CD14-positive monocyte (primary cell): ENCODE measurements at regions not wholly inside any gene's neighbourhood (a gene's known extent, or its start where the extent isn't known, plus 50 kb on each side); places are given as distances from the start of the nearest gene placed in this dataset.

ENCODE experiments used
- DNase-seq, 3 donors: peaks; one replicate each; pipeline ENCODE4 v3.0.0-alpha.2; 2011 to 2022
- H2AFZ ChIP-seq: 2 replicates; pipeline ENCODE4 v1.6.0; 2012; ENCODE audit warnings: mild to moderate bottlenecking, low read depth, low read length, inconsistent platforms; ENCODE audit not compliant: insufficient read depth, poor library complexity, severe bottlenecking
- H3K27ac ChIP-seq, 2 donors: 1 replicate in 1 of 2; 2 replicates in 1 of 2; pipeline ENCODE4 v1.5.1; 2012 to 2013; ENCODE audit warnings: low read length in 2 of 2, control low read depth in 1 of 2, inconsistent platforms in 1 of 2, low read depth in 1 of 2, mild to moderate bottlenecking in 1 of 2
- H3K27me3 ChIP-seq, 2 donors: one replicate each; pipeline versions ENCODE4 v1.6.0 to v1.6.1; 2011 to 2013; ENCODE audit warnings: low read length in 2 of 2; ENCODE audit not compliant: control insufficient read depth in 2 of 2, insufficient read depth in 2 of 2
- H3K36me3 ChIP-seq, 2 donors: replicated peaks in 1 of 2; 1 replicate in 1 of 2; 2 replicates in 1 of 2; pipeline versions ENCODE4 v1.5.1 to v1.6.1; 2012 to 2013; ENCODE audit warnings: low read length in 2 of 2, control low read depth in 1 of 2, inconsistent platforms in 1 of 2, mild to moderate bottlenecking in 1 of 2; ENCODE audit not compliant: insufficient read depth in 2 of 2, control insufficient read depth in 1 of 2
- H3K4me1 ChIP-seq, 2 donors: 1 replicate in 1 of 2; 2 replicates in 1 of 2; pipeline versions ENCODE4 v1.5.1 to v1.6.1; 2012 to 2013; ENCODE audit warnings: low read length in 2 of 2, control low read depth in 1 of 2, inconsistent platforms in 1 of 2, mild to moderate bottlenecking in 1 of 2, moderate library complexity in 1 of 2; ENCODE audit not compliant: insufficient read depth in 2 of 2, control insufficient read depth in 1 of 2
- H3K4me2 ChIP-seq: replicated peaks from 2 replicates; pipeline ENCODE3; 2012; ENCODE audit warnings: low read length, moderate library complexity, mild to moderate bottlenecking; ENCODE audit not compliant: poor library complexity, severe bottlenecking; ENCODE audit errors: extremely low read depth
- H3K4me3 ChIP-seq, 3 experiments: fragments of 200-600 bp in 1 of 3; sonication (generic) in 1 of 3; replicated peaks in 1 of 3; 1 replicate in 2 of 3; 2 replicates in 1 of 3; pipeline ENCODE4 v1.5.1; 2011 to 2013; ENCODE audit warnings: low read length in 3 of 3, mild to moderate bottlenecking in 3 of 3, control low read depth in 2 of 3, low read depth in 2 of 3, inconsistent platforms in 1 of 3, moderate library complexity in 1 of 3
- H3K79me2 ChIP-seq: 2 replicates; pipeline ENCODE4 v1.6.0; 2012; ENCODE audit warnings: mild to moderate bottlenecking, control low read depth, inconsistent platforms, low read length, moderate library complexity; ENCODE audit not compliant: insufficient read depth
- H3K9ac ChIP-seq: 2 replicates; pipeline ENCODE4 v1.6.0; 2017; ENCODE audit warnings: low read length, mild to moderate bottlenecking; ENCODE audit not compliant: insufficient read depth, poor library complexity, severe bottlenecking
- H3K9me3 ChIP-seq, 2 donors: replicated peaks in 1 of 2; 1 replicate in 1 of 2; 2 replicates in 1 of 2; pipeline versions ENCODE4 v1.5.1 to v1.6.1; 2012 to 2013; ENCODE audit warnings: low read length in 2 of 2, control low read depth in 1 of 2; ENCODE audit not compliant: control insufficient read depth in 1 of 2, insufficient read depth in 1 of 2
- H4K20me1 ChIP-seq: 2 replicates; pipeline ENCODE4 v1.6.0; 2012; ENCODE audit warnings: mild to moderate bottlenecking, low read length, control low read depth, moderate library complexity; ENCODE audit not compliant: insufficient read depth
- H3K27ac Mint-ChIP-seq, 7 donors: one replicate each; pipeline ENCODE4 v1.8.0; 2020; ENCODE audit warnings: mild to moderate bottlenecking in 7 of 7, mixed read lengths in 7 of 7, moderate library complexity in 6 of 7, inconsistent platforms in 2 of 7
- H3K27me3 Mint-ChIP-seq, 3 donors: one replicate each; pipeline ENCODE4 v1.8.0; 2021 to 2022; ENCODE audit warnings: low read depth in 3 of 3, mild to moderate bottlenecking in 3 of 3, mixed read lengths in 3 of 3, moderate library complexity in 3 of 3, inconsistent platforms in 1 of 3
- H3K36me3 Mint-ChIP-seq, 2 donors: one replicate each; pipeline ENCODE4 v1.8.0; 2020; ENCODE audit warnings: mixed read lengths in 2 of 2, inconsistent platforms in 1 of 2, mild to moderate bottlenecking in 1 of 2
- H3K4me1 Mint-ChIP-seq: one replicate; pipeline ENCODE4 v1.8.0; 2020; ENCODE audit warnings: mild to moderate bottlenecking, mixed read lengths
- H3K4me3 Mint-ChIP-seq, 2 donors: one replicate each; pipeline ENCODE4 v1.8.0; 2020; ENCODE audit warnings: mild to moderate bottlenecking in 2 of 2, mixed read lengths in 2 of 2, moderate library complexity in 1 of 2
- H3K9me3 Mint-ChIP-seq, 7 donors: one replicate each; pipeline ENCODE4 v1.8.0; 2020 to 2022; ENCODE audit warnings: mixed read lengths in 7 of 7, mild to moderate bottlenecking in 6 of 7, moderate library complexity in 6 of 7, inconsistent platforms in 2 of 7
- WGBS: methylation state at CpG from one replicate; pipeline ENCODE4 v1.1.5; 2013; ENCODE audit warnings: missing lambda C conversion rate; ENCODE audit not compliant: insufficient coverage; 5-methylcytosine and 5-hydroxymethylcytosine counted together
- intact Hi-C, 2 donors: fragments of 100-400 bp; cut with micrococcal nuclease; formaldehyde crosslinking; loops; one replicate each; pipeline versions ENCODE4 v1.15.0 to v1.15.1; 2023
- TF ChIP-seq, protein P1 (sequence below): fragments of 200-600 bp; IDR thresholded peaks from one replicate; pipeline ENCODE4 v1.8.0; 2022; ENCODE audit warnings: antibody characterized with exemption, mild to moderate bottlenecking

GRCh38 chr7:12907774-12908173, 220.3 kb downstream of the ARL4A start:
- 75% methylated on average over 1 of the region's 2 CpGs for WGBS
- TF ChIP-seq, protein P1, sequence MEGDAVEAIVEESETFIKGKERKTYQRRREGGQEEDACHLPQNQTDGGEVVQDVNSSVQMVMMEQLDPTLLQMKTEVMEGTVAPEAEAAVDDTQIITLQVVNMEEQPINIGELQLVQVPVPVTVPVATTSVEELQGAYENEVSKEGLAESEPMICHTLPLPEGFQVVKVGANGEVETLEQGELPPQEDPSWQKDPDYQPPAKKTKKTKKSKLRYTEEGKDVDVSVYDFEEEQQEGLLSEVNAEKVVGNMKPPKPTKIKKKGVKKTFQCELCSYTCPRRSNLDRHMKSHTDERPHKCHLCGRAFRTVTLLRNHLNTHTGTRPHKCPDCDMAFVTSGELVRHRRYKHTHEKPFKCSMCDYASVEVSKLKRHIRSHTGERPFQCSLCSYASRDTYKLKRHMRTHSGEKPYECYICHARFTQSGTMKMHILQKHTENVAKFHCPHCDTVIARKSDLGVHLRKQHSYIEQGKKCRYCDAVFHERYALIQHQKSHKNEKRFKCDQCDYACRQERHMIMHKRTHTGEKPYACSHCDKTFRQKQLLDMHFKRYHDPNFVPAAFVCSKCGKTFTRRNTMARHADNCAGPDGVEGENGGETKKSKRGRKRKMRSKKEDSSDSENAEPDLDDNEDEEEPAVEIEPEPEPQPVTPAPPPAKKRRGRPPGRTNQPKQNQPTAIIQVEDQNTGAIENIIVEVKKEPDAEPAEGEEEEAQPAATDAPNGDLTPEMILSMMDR, result no peak
- Histone ChIP-seq H3K4me2 (no peak overlapping the region), H4K20me1 (no peaks in the 10 kb centered on the region), H3K4me1 (no peaks in the 10 kb centered on the region), H3K36me3 (no peaks in the 10 kb centered on the region), H3K9me3 (no peaks in the 10 kb centered on the region), H2AFZ (no peak overlapping the region), H3K9ac (no peak overlapping the region), H3K27me3 (no peaks in the 10 kb centered on the region), H3K4me3 (no peak overlapping the region), H3K27ac (no peak overlapping the region), H3K79me2 (no peaks in the 10 kb centered on the region)
- Mint-ChIP-seq H3K27me3 (no peaks in the 10 kb centered on the region), H3K27ac (no peak overlapping the region), H3K4me3 (no peak overlapping the region), H3K36me3 (no peaks in the 10 kb centered on the region), H3K4me1 (no peaks in the 10 kb centered on the region), H3K9me3 (peaks cover 0 to 8% (median 3%) of the 10 kb centered on the region in 7 donors)
- no peak for DNase-seq
- intact Hi-C loops, result no loop called here

DNA sequence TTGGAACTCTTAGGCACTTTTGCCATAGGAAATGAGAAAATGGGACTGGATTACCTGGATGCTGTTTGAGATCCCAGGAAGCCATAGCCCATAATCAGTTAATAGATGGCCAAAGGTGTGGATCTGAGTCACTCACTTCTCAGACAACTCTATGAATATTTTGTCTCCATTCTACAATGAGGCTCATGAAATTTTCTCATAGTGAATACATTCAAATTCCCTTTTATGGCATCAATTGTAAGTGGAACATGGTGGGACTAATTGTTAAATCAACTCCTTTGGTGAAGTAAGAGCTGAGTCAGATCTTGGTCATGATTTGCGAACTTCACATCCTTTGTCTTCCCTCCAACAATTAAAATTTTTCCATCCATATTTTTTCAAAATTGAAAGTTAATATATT, 222.1 kb downstream of the ARL4A start:
- no peak overlapping the region for H3K27ac Mint-ChIP-seq
- intact Hi-C loops, result no loop called here

More for the DNA sequence above, 222.1 kb downstream of the ARL4A start:
- H3K4me1 ChIP-seq, result no peaks in the 10 kb centered on the region
- no peaks in the 10 kb centered on the region for H4K20me1 ChIP-seq
- no peaks in the 10 kb centered on the region for H3K36me3 ChIP-seq
- Mint-ChIP-seq H3K9me3 (peaks cover 0 to 8% (median 2%) of the 10 kb centered on the region in 7 donors), H3K4me3 (no peak overlapping the region), H3K27me3 (no peaks in the 10 kb centered on the region), H3K4me1 (no peaks in the 10 kb centered on the region), H3K36me3 (no peaks in the 10 kb centered on the region)
- no peaks in the 10 kb centered on the region for H3K27me3 ChIP-seq
- TF ChIP-seq, protein P1, result no peak
- H3K27ac ChIP-seq, result no peak overlapping the region
- no peaks in the 10 kb centered on the region for H3K79me2 ChIP-seq
- H3K9me3 ChIP-seq, result no peaks in the 10 kb centered on the region
- no CpG with 5 or more reads among the region's 1 CpG for WGBS
- H3K9ac ChIP-seq, result no peak overlapping the region
- H3K4me2 ChIP-seq, result no peak overlapping the region
- H2AFZ ChIP-seq, result no peak overlapping the region
- H3K4me3 ChIP-seq, result no peak overlapping the region
- DNase-seq, result no peak
